GM23338 (cell line): ENCODE measurements at regions not wholly inside any gene's neighbourhood (a gene's known extent, or its start where the extent isn't known, plus 50 kb on each side); places are given as distances from the start of the nearest gene placed in this dataset.

ENCODE experiments used
- CREB1 ChIP-seq: fragments of 250-450 bp; sonication (Bioruptor Pico); IDR thresholded peaks from 2 replicates; pipeline ENCODE4 v1.5.0; 2020; ENCODE audit warnings: low read depth, mild to moderate bottlenecking, moderate library complexity
- CTCF ChIP-seq, 2 experiments: fragments of 200-600 bp in 1 of 2; sonication (generic) in 1 of 2; conservative IDR thresholded peaks; 2 replicates each; pipeline versions ENCODE4 v1.5.1 to v1.6.1; 2016 to 2017; ENCODE audit warnings: antibody characterized with exemption in 2 of 2, low read depth in 2 of 2, mild to moderate bottlenecking in 2 of 2, moderate library complexity in 1 of 2
- EZH2 ChIP-seq: fragments of 200-600 bp; sonication (generic); IDR thresholded peaks from one replicate; pipeline ENCODE4 v1.8.0; 2017; ENCODE audit warnings: antibody characterized with exemption, mild to moderate bottlenecking, low read depth; ENCODE audit not compliant: unreplicated experiment
- EZH2phosphoT487 ChIP-seq: fragments of 200-600 bp; sonication (generic); IDR thresholded peaks from one replicate; pipeline ENCODE4 v1.8.1; 2018; ENCODE audit warnings: antibody characterized with exemption; ENCODE audit not compliant: unreplicated experiment
- JUNB ChIP-seq: IDR thresholded peaks from one replicate; pipeline ENCODE4 v1.6.1; 2016; ENCODE audit warnings: antibody characterized with exemption; ENCODE audit not compliant: unreplicated experiment
- POLR2AphosphoS5 ChIP-seq: IDR thresholded peaks from 2 replicates; pipeline ENCODE4 v1.6.1; 2016; ENCODE audit warnings: antibody characterized with exemption, low read depth
- TF ChIP-seq, protein P1 (sequence below): IDR thresholded peaks from one replicate; pipeline ENCODE4 v1.6.1; 2018; ENCODE audit warnings: antibody characterized with exemption; ENCODE audit not compliant: unreplicated experiment

DNA sequence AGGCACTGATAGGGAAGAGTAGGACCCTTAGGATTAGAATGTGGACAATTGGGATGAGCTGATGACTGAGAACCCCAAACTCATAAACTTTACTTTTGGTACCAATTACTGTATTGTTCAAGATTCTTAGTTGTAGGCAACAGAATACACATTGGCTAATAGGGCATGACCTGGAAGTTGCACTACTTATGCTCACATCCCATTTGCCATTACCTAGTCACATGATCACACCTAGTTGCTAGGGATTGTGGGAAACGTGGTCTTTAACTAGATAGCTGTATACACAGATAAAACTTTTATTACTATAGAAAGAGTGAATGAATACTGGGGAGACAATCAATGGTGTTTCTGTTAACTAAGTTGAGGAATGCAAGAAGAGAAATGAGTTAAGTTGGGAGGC is 113.4 kb upstream of the AKIRIN2 start:
- TF ChIP-seq POLR2AphosphoS5 (no peak), CTCF (conservative IDR thresholded peaks at IDR 0.05; ENCODE audit: low read depth in 2 of 2) (no peak), CREB1 (CRISPR knock-in tag) (no peak), EZH2 (no peak), EZH2phosphoT487 (no peak), JUNB (no peak)
- TF ChIP-seq, protein P1, sequence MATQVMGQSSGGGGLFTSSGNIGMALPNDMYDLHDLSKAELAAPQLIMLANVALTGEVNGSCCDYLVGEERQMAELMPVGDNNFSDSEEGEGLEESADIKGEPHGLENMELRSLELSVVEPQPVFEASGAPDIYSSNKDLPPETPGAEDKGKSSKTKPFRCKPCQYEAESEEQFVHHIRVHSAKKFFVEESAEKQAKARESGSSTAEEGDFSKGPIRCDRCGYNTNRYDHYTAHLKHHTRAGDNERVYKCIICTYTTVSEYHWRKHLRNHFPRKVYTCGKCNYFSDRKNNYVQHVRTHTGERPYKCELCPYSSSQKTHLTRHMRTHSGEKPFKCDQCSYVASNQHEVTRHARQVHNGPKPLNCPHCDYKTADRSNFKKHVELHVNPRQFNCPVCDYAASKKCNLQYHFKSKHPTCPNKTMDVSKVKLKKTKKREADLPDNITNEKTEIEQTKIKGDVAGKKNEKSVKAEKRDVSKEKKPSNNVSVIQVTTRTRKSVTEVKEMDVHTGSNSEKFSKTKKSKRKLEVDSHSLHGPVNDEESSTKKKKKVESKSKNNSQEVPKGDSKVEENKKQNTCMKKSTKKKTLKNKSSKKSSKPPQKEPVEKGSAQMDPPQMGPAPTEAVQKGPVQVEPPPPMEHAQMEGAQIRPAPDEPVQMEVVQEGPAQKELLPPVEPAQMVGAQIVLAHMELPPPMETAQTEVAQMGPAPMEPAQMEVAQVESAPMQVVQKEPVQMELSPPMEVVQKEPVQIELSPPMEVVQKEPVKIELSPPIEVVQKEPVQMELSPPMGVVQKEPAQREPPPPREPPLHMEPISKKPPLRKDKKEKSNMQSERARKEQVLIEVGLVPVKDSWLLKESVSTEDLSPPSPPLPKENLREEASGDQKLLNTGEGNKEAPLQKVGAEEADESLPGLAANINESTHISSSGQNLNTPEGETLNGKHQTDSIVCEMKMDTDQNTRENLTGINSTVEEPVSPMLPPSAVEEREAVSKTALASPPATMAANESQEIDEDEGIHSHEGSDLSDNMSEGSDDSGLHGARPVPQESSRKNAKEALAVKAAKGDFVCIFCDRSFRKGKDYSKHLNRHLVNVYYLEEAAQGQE: no peak
